ENCODE measurements at regions not wholly inside any gene's neighbourhood (a gene's known extent, or its start where the extent isn't known, plus 50 kb on each side); places are given as distances from the start of the nearest gene placed in this dataset.
A peak's percentile ranks its signal among the peaks of the same experiment; 100 is the strongest.

DNA sequence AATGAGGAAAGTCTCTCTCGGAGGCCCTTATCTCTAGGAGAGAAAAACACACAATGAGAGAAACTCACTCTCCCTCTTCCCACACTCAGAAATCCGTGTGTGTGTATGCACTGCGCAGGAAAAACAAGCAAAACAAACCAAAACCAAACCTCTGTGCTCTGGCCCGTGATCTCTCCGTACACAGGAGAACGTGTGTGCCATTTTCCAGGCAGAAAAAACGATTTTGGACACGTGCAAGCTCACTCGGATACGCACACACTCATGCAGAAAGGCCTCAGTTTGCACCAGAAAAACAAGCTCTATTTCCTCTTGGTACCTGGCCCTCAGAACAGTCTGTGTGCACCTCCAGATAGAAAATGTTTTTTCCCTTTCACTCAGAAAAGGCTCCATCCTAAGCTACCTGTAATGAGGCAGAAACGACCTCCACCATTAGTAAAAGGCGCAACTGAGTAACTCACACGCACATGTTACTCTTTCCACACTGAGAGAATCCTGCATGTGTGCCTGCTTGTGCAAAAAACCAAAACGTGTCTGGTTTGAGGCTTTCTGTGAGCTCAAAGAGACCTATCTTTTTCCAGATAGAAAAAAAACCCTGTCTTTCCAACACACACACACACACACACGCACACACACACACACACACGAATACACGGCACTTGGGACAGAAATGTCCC, 99.2 kb downstream of the EDN3 start:
- Histone ChIP-seq H3K4me3 (ENCODE audit: low read length in 3 of 3) (no peak overlapping the region), H3K27ac (ENCODE audit: low read depth in 2 of 2, low read length in 2 of 2) (no peak overlapping the region), H3K36me3 (ENCODE audit: control insufficient read depth in 2 of 3, insufficient read depth in 3 of 3, low read length in 3 of 3) (no peaks in the 10 kb centered on the region), H3K27me3 (ENCODE audit: control insufficient read depth, insufficient read depth, low read length) (peaks cover 2% of the 10 kb centered on the region), H3K9me3 (ENCODE audit: control insufficient read depth in 2 of 3, insufficient read depth in 1 of 3, low read length in 3 of 3) (no peaks in the 10 kb centered on the region), H3K9ac (ENCODE audit: low read length in 3 of 3) (no peak overlapping the region), H3K4me1 (ENCODE audit: control insufficient read depth in 2 of 3, insufficient read depth in 2 of 3, low read depth in 1 of 3, low read length in 3 of 3) (peaks cover 0 to 6% (median 0%) of the 10 kb centered on the region in 3 donors)
- intact Hi-C loops (cut with DNase I) = no loop called here
- FAIRE-seq (no peak), DNase-seq (no peak)
- TF ChIP-seq CTCF (IDR thresholded peaks at IDR 0.05; ENCODE audit: borderline replicate concordance, extremely low read depth, insufficient read depth) = no peak

GRCh38 chr20:59400708-59401107, 100.3 kb downstream of the EDN3 start:
- Histone ChIP-seq H3K27ac (ENCODE audit: low read depth in 2 of 2, low read length in 2 of 2) (no peak overlapping the region), H3K9me3 (ENCODE audit: control insufficient read depth in 2 of 3, insufficient read depth in 1 of 3, low read length in 3 of 3) (no peaks in the 10 kb centered on the region), H3K27me3 (ENCODE audit: control insufficient read depth, insufficient read depth, low read length) (peaks cover 2% of the 10 kb centered on the region), H3K4me3 (ENCODE audit: low read length in 3 of 3) (no peak overlapping the region), H3K9ac (ENCODE audit: low read length in 3 of 3) (no peak overlapping the region), H3K4me1 (ENCODE audit: control insufficient read depth in 2 of 3, insufficient read depth in 2 of 3, low read depth in 1 of 3, low read length in 3 of 3) (peaks cover 0 to 6% (median 0%) of the 10 kb centered on the region in 3 donors), H3K36me3 (ENCODE audit: control insufficient read depth in 2 of 3, insufficient read depth in 3 of 3, low read length in 3 of 3) (no peaks in the 10 kb centered on the region)
- TF ChIP-seq CTCF (IDR thresholded peaks at IDR 0.05; ENCODE audit: borderline replicate concordance, extremely low read depth, insufficient read depth) = no peak
- no peak for FAIRE-seq
- intact Hi-C loops (cut with DNase I) = no loop called here
- DNase-seq = no peak

DNA sequence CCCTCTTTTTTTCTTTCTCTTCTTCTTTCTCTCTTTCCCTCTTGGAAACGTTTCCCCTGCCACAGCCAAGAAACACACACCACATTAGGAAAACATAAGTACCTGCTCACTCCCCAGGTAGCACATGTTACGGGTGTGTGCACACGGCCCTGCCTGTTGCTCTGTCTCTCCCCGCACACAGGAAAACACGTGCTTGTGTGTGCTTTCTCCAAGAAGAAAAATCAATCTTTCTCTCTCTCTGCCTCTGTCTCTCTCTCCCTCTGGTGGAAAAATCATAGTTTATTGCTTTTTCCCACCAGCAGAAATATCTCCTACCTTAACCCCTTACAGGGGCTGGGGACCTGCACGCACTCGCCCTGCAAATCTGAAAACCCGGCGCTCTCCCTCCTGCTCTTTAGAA, 102.3 kb downstream of the EDN3 start:
- no peaks in the 10 kb centered on the region for H3K36me3 ChIP-seq (ENCODE audit: control insufficient read depth in 2 of 3, insufficient read depth in 3 of 3, low read length in 3 of 3)
- no peaks in the 10 kb centered on the region for H3K9me3 ChIP-seq (ENCODE audit: control insufficient read depth in 2 of 3, insufficient read depth in 1 of 3, low read length in 3 of 3)
- H3K27me3 ChIP-seq (ENCODE audit: control insufficient read depth, insufficient read depth, low read length) = peaks cover 2% of the 10 kb centered on the region
- peaks cover 0 to 6% (median 0%) of the 10 kb centered on the region in 3 donors for H3K4me1 ChIP-seq (ENCODE audit: control insufficient read depth in 2 of 3, insufficient read depth in 2 of 3, low read depth in 1 of 3, low read length in 3 of 3)
- no peak for TF ChIP-seq CTCF (IDR thresholded peaks at IDR 0.05; ENCODE audit: borderline replicate concordance, extremely low read depth, insufficient read depth)
- H3K9ac ChIP-seq (ENCODE audit: low read length in 3 of 3) = peak overlapping the region in 1 of 3 donors; percentile 15
- FAIRE-seq (no peak), DNase-seq (peak in 3 of 5 donors; percentile 28 to 82 (median 77))
- intact Hi-C loops (cut with DNase I) = no loop called here
- H3K27ac ChIP-seq (ENCODE audit: low read depth in 2 of 2, low read length in 2 of 2) = no peak overlapping the region
- peak overlapping the region in 1 of 3 donors; percentile 31 for H3K4me3 ChIP-seq (ENCODE audit: low read length in 3 of 3)
